Keratinocyte (primary cell): ENCODE measurements at regions not wholly inside any gene's neighbourhood (a gene's known extent, or its start where the extent isn't known, plus 50 kb on each side); places are given as distances from the start of the nearest gene placed in this dataset.

Source experiments
- DNase-seq: peaks from one replicate; pipeline ENCODE4 v3.0.0-alpha.2; 2011; ENCODE audit warnings: low read depth, missing footprints, low spot score
- FAIRE-seq: peaks from 2 replicates; lab custom pipeline; 2011; peaks lifted over from hg19 to GRCh38; lab: Jason Lieb, UNC
- H2AFZ ChIP-seq: 2 replicates; pipeline ENCODE4 v1.6.0; 2012; ENCODE audit warnings: low read length, control low read depth, inconsistent platforms; ENCODE audit not compliant: control insufficient read depth
- H3K27ac ChIP-seq: 2 replicates; pipeline ENCODE4 v1.5.1; 2011; ENCODE audit warnings: low read length; ENCODE audit not compliant: control insufficient read depth, insufficient read depth
- H3K27me3 ChIP-seq: 3 replicates; pipeline ENCODE4 v1.6.0; 2011; ENCODE audit warnings: low read length; ENCODE audit not compliant: control insufficient read depth, insufficient read depth; ENCODE audit errors: extremely low read depth
- H3K36me3 ChIP-seq, 2 experiments: 2 replicates in 1 of 2; 3 replicates in 1 of 2; pipeline ENCODE4 v1.5.1; 2011; ENCODE audit warnings: low read length in 2 of 2, mild to moderate bottlenecking in 1 of 2; ENCODE audit not compliant: control insufficient read depth in 2 of 2, insufficient read depth in 2 of 2; ENCODE audit errors: extremely low read depth in 1 of 2
- H3K4me1 ChIP-seq: 3 replicates; pipeline ENCODE4 v1.5.1; 2011; ENCODE audit warnings: low read length; ENCODE audit not compliant: control insufficient read depth, insufficient read depth; ENCODE audit errors: extremely low read depth
- H3K4me2 ChIP-seq: 3 replicates; pipeline ENCODE4 v1.6.0; 2011; ENCODE audit warnings: low read depth, low read length; ENCODE audit not compliant: control insufficient read depth, insufficient read depth; ENCODE audit errors: extremely low read depth
- H3K4me3 ChIP-seq, 3 experiments: fragments of 200-600 bp in 1 of 3; sonication (generic) in 1 of 3; 2 replicates in 2 of 3; 3 replicates in 1 of 3; pipeline ENCODE4 v1.5.1; 2011 to 2016; ENCODE audit warnings: low read length in 3 of 3, mild to moderate bottlenecking in 3 of 3, control low read depth in 2 of 3, inconsistent platforms in 1 of 3, low read depth in 1 of 3, mixed read lengths in 1 of 3, mixed run types in 1 of 3, moderate library complexity in 1 of 3; ENCODE audit not compliant: control insufficient read depth in 2 of 3, insufficient read depth in 2 of 3; ENCODE audit errors: extremely low read depth in 1 of 3
- H3K79me2 ChIP-seq: 2 replicates; pipeline ENCODE4 v1.6.0; 2012; ENCODE audit warnings: low read length; ENCODE audit not compliant: control insufficient read depth, insufficient read depth
- H3K9ac ChIP-seq: 3 replicates; pipeline ENCODE4 v1.6.0; 2011; ENCODE audit warnings: low read length; ENCODE audit not compliant: control insufficient read depth, insufficient read depth; ENCODE audit errors: extremely low read depth
- H3K9me1 ChIP-seq: 3 replicates; pipeline ENCODE4 v1.6.0; 2011; ENCODE audit warnings: low read length; ENCODE audit not compliant: control insufficient read depth, insufficient read depth; ENCODE audit errors: extremely low read depth
- H3K9me3 ChIP-seq: 2 replicates; pipeline ENCODE4 v1.5.1; 2012; ENCODE audit warnings: low read depth, low read length; ENCODE audit not compliant: control insufficient read depth
- H4K20me1 ChIP-seq: 3 replicates; pipeline ENCODE4 v1.6.0; 2011; ENCODE audit warnings: low read length; ENCODE audit not compliant: control insufficient read depth, insufficient read depth; ENCODE audit errors: extremely low read depth
- CTCF ChIP-seq, 3 experiments: IDR thresholded peaks in 1 of 3; conservative IDR thresholded peaks in 1 of 3; optimal IDR thresholded peaks in 1 of 3; 2 replicates in 2 of 3; 3 replicates in 1 of 3; pipeline versions ENCODE3 to v1.5.1; 2011; ENCODE audit warnings: low read length in 3 of 3, mild to moderate bottlenecking in 3 of 3, moderate library complexity in 2 of 3, control low read depth in 1 of 3, inconsistent platforms in 1 of 3; ENCODE audit not compliant: insufficient read depth in 2 of 3; ENCODE audit errors: extremely low read depth in 1 of 3
- EZH2 ChIP-seq: IDR thresholded peaks from one replicate; pipeline ENCODE4 v1.6.1; 2012; ENCODE audit warnings: inconsistent platforms, mild to moderate bottlenecking, low read length, moderate library complexity
- dilution Hi-C: fragments of 300-500 bp; cut with MboI; formaldehyde crosslinking; loops from one replicate; pipeline ENCODE4 v1.7.0; 2020; ENCODE audit warnings: low sequenced_read_pairs; ENCODE audit not compliant: extremely low pct_ligation_motif_present

DNA sequence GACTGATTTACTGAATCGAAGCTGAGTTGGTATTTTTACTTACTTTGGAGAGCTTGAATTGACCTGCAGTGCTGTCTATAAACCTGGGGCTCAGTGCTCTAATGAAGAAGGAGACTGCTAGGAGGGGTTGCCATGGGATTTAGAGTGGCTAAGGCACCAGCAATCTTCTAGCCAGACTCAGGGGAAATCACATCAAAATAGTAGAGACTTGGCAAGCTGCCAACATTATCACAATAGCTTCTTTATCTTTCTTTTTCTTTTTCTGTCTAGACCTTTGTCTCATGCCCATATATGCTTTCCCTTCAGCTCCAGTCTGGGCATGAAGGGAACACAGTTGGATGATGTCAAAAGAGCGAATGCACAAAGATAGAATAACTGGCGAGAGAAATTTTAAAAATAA lies 301.1 kb upstream of the DPYD start:
- Histone ChIP-seq H3K27me3 (no peaks in the 10 kb centered on the region), H3K4me2 (no peak overlapping the region), H3K36me3 (no peaks in the 10 kb centered on the region), H3K4me3 (no peak overlapping the region), H3K27ac (no peak overlapping the region), H3K9me1 (no peaks in the 10 kb centered on the region), H4K20me1 (no peaks in the 10 kb centered on the region), H3K9me3 (no peaks in the 10 kb centered on the region), H2AFZ (no peak overlapping the region), H3K4me1 (no peaks in the 10 kb centered on the region), H3K9ac (no peak overlapping the region), H3K79me2 (no peaks in the 10 kb centered on the region)
- FAIRE-seq (no peak), DNase-seq (no peak)
- dilution Hi-C loops: no loop called here
- TF ChIP-seq CTCF (optimal IDR thresholded peaks at IDR 0.05 in 1 of 3, IDR thresholded peaks at IDR 0.05 in 1 of 3, conservative IDR thresholded peaks at IDR 0.05 in 1 of 3; ENCODE audit: extremely low read depth in 1 of 3, insufficient read depth in 2 of 3, low read length in 3 of 3) (no peak), EZH2 (no peak)

- dilution Hi-C loops: no loop called here
- FAIRE-seq (no peak), DNase-seq (no peak)
- Histone ChIP-seq H3K4me1 (peaks cover 4% of the 10 kb centered on the region), H3K9me3 (no peaks in the 10 kb centered on the region), H3K9ac (no peak overlapping the region), H3K9me1 (no peaks in the 10 kb centered on the region), H3K27ac (no peak overlapping the region), H3K27me3 (no peaks in the 10 kb centered on the region), H2AFZ (no peak overlapping the region), H3K36me3 (no peaks in the 10 kb centered on the region), H3K79me2 (peaks cover 8% of the 10 kb centered on the region), H3K4me2 (no peak overlapping the region), H4K20me1 (no peaks in the 10 kb centered on the region), H3K4me3 (no peak overlapping the region)
- TF ChIP-seq CTCF (optimal IDR thresholded peaks at IDR 0.05 in 1 of 3, IDR thresholded peaks at IDR 0.05 in 1 of 3, conservative IDR thresholded peaks at IDR 0.05 in 1 of 3; ENCODE audit: extremely low read depth in 1 of 3, insufficient read depth in 2 of 3, low read length in 3 of 3) (no peak), EZH2 (no peak)
These were observed 296.8 kb upstream of the DPYD start for GRCh38 chr1:98217601-98218000.
